ENCODE measurements at regions not wholly inside any gene's neighbourhood (a gene's known extent, or its start where the extent isn't known, plus 50 kb on each side); places are given as distances from the start of the nearest gene placed in this dataset.
"Not testable (repeated sequence)": the region's sequence is repeated elsewhere in the genome, so short reads cannot be mapped to it uniquely, and the experiment has no call there.

GRCh38 chr20:52433326-52434040 lies 241.9 kb upstream of the ZFP64 start:
- in situ Hi-C loops (cut with HindIII; ENCODE audit: low sequenced_read_pairs) = no loop called here
- DNase-seq (ENCODE audit: low spot score) = no peak

GRCh38 chr20:52432740-52433139 lies 241.2 kb upstream of the ZFP64 start:
- no peak for DNase-seq (ENCODE audit: low spot score)
- in situ Hi-C loops (cut with HindIII; ENCODE audit: low sequenced_read_pairs) = no loop called here

- DNase-seq (ENCODE audit: low spot score) = no peak
- in situ Hi-C loops (cut with HindIII; ENCODE audit: low sequenced_read_pairs) = no loop called here
Observed at GRCh38 chr20:52429029-52429428, 237.4 kb upstream of the ZFP64 start.

GRCh38 chr20:52427960-52428359 lies 236.4 kb upstream of the ZFP64 start:
- in situ Hi-C loops (cut with HindIII; ENCODE audit: low sequenced_read_pairs) = no loop called here
- DNase-seq (ENCODE audit: low spot score) = no peak

GRCh38 chr20:52426856-52427255 lies 235.3 kb upstream of the ZFP64 start:
- in situ Hi-C loops (cut with HindIII; ENCODE audit: low sequenced_read_pairs) = no loop called here
- no peak for DNase-seq (ENCODE audit: low spot score)

- DNase-seq (ENCODE audit: low spot score) = no peak
- in situ Hi-C loops (cut with HindIII; ENCODE audit: low sequenced_read_pairs) = no loop called here
Observed at GRCh38 chr20:52425701-52426100, 234.1 kb upstream of the ZFP64 start.

- in situ Hi-C loops (cut with HindIII; ENCODE audit: low sequenced_read_pairs) = no loop called here
- no peak for DNase-seq (ENCODE audit: low spot score)
Observed at GRCh38 chr20:52425253-52425652, 233.7 kb upstream of the ZFP64 start.

GRCh38 chr20:52424357-52424942 lies 232.9 kb upstream of the ZFP64 start:
- DNase-seq (ENCODE audit: low spot score); in situ Hi-C loops (cut with HindIII; ENCODE audit: low sequenced_read_pairs): not testable (repeated sequence)

GRCh38 chr20:52423536-52424140 lies 232.1 kb upstream of the ZFP64 start:
- DNase-seq (ENCODE audit: low spot score); in situ Hi-C loops (cut with HindIII; ENCODE audit: low sequenced_read_pairs): not testable (repeated sequence)

- DNase-seq (ENCODE audit: low spot score) = no peak
- in situ Hi-C loops (cut with HindIII; ENCODE audit: low sequenced_read_pairs) = no loop called here
Observed at GRCh38 chr20:52422574-52423336, 231.2 kb upstream of the ZFP64 start.

GRCh38 chr20:52420805-52421204 lies 229.2 kb upstream of the ZFP64 start:
- in situ Hi-C loops (cut with HindIII; ENCODE audit: low sequenced_read_pairs) = no loop called here
- no peak for DNase-seq (ENCODE audit: low spot score)

GRCh38 chr20:52419205-52419604 lies 227.6 kb upstream of the ZFP64 start:
- no peak for DNase-seq (ENCODE audit: low spot score)
- in situ Hi-C loops (cut with HindIII; ENCODE audit: low sequenced_read_pairs) = no loop called here

GRCh38 chr20:52416953-52417352 lies 225.4 kb upstream of the ZFP64 start:
- DNase-seq (ENCODE audit: low spot score) = no peak
- in situ Hi-C loops (cut with HindIII; ENCODE audit: low sequenced_read_pairs) = no loop called here

GRCh38 chr20:52411611-52412010 lies 220.0 kb upstream of the ZFP64 start:
- no peak for DNase-seq (ENCODE audit: low spot score)
- in situ Hi-C loops (cut with HindIII; ENCODE audit: low sequenced_read_pairs) = no loop called here

GRCh38 chr20:52410731-52411234 lies 219.2 kb upstream of the ZFP64 start:
- in situ Hi-C loops (cut with HindIII; ENCODE audit: low sequenced_read_pairs) = no loop called here
- no peak for DNase-seq (ENCODE audit: low spot score)

GRCh38 chr20:52410182-52410647 lies 218.6 kb upstream of the ZFP64 start:
- DNase-seq (ENCODE audit: low spot score) = no peak
- in situ Hi-C loops (cut with HindIII; ENCODE audit: low sequenced_read_pairs) = no loop called here

- in situ Hi-C loops (cut with HindIII; ENCODE audit: low sequenced_read_pairs) = no loop called here
Observed at GRCh38 chr20:52405986-52406385, 214.4 kb upstream of the ZFP64 start.

GRCh38 chr20:52405417-52405816 lies 213.8 kb upstream of the ZFP64 start:
- in situ Hi-C loops (cut with HindIII; ENCODE audit: low sequenced_read_pairs) = no loop called here
- DNase-seq (ENCODE audit: low spot score) = no peak

More at GRCh38 chr20:52405986-52406385, 214.4 kb upstream of the ZFP64 start:
- no peak for DNase-seq (ENCODE audit: low spot score)

GRCh38 chr20:52404671-52405070 lies 213.1 kb upstream of the ZFP64 start:
- DNase-seq (ENCODE audit: low spot score) = no peak
- in situ Hi-C loops (cut with HindIII; ENCODE audit: low sequenced_read_pairs) = no loop called here

GRCh38 chr20:52402950-52403349 lies 211.4 kb upstream of the ZFP64 start:
- in situ Hi-C loops (cut with HindIII; ENCODE audit: low sequenced_read_pairs) = no loop called here
- no peak for DNase-seq (ENCODE audit: low spot score)

All from G401 (cell line).